Endothelial cell of umbilical vein (primary cell): ENCODE measurements at regions not wholly inside any gene's neighbourhood (a gene's known extent, or its start where the extent isn't known, plus 50 kb on each side); places are given as distances from the start of the nearest gene placed in this dataset.

ENCODE experiments used
- CTCF ChIP-seq, 2 donors: IDR thresholded peaks; 1 replicate in 1 of 2; 2 replicates in 1 of 2; pipeline ENCODE4 v1.5.1; 2011; ENCODE audit warnings: low read length in 2 of 2, mild to moderate bottlenecking in 2 of 2, moderate library complexity in 2 of 2, control low read depth in 1 of 2, inconsistent platforms in 1 of 2, low read depth in 1 of 2; ENCODE audit not compliant: insufficient read depth in 1 of 2; ENCODE audit errors: extremely low read depth in 1 of 2
- EZH2 ChIP-seq: IDR thresholded peaks from 2 replicates; pipeline ENCODE4 v1.6.1; 2012; ENCODE audit warnings: borderline replicate concordance, low read depth, mild to moderate bottlenecking, moderate library complexity, low read length, inconsistent platforms; ENCODE audit not compliant: severe bottlenecking
- JUN ChIP-seq: IDR thresholded peaks from 2 replicates; pipeline ENCODE4 v1.6.1; 2011; ENCODE audit warnings: borderline replicate concordance, low read depth; ENCODE audit not compliant: insufficient read length, insufficient read depth
- MYC ChIP-seq: IDR thresholded peaks from one replicate; pipeline ENCODE4 v1.6.1; 2011; ENCODE audit warnings: mild to moderate bottlenecking, low read depth, low read length
- POLR2A ChIP-seq: IDR thresholded peaks from 2 replicates; pipeline ENCODE4 v1.6.1; 2012; ENCODE audit warnings: low read depth, mild to moderate bottlenecking, control low read depth, low read length
- POLR2AphosphoS5 ChIP-seq: IDR thresholded peaks from 2 replicates; pipeline ENCODE4 v1.6.1; 2012; ENCODE audit warnings: low read depth, mild to moderate bottlenecking, control low read depth, low read length, moderate library complexity; ENCODE audit not compliant: insufficient read depth

GRCh38 chr14:40113671-40114070, 681.4 kb upstream of the FBXO33 start:
- TF ChIP-seq JUN (no peak), CTCF (IDR thresholded peaks at IDR 0.05; ENCODE audit: extremely low read depth in 1 of 2, insufficient read depth in 1 of 2, low read depth in 1 of 2, low read length in 2 of 2) (no peak), POLR2A (no peak), POLR2AphosphoS5 (no peak), EZH2 (no peak), MYC (no peak)
